ENCODE measurements at regions not wholly inside any gene's neighbourhood (a gene's known extent, or its start where the extent isn't known, plus 50 kb on each side); places are given as distances from the start of the nearest gene placed in this dataset.

DNA sequence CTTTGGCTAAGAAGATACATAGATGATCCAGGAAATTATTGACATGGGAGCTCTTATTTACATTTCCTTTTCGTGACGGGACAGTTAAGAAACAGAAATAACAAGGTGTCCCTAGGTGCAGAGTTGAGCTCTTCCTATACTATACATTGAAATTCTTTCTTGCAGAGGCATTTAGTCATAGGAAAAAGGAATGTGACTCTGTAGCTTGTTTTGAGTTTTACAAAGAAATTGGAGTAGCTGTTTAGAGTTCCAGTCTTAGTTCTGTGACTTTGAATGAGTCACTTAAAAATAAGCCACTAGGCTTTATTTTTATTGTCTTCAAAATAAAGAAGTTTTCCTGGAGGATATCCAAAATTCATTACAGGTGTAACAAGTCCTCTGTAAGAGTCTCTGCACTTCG is 723.5 kb upstream of the SGO1 start:
- TF ChIP-seq, protein P1, sequence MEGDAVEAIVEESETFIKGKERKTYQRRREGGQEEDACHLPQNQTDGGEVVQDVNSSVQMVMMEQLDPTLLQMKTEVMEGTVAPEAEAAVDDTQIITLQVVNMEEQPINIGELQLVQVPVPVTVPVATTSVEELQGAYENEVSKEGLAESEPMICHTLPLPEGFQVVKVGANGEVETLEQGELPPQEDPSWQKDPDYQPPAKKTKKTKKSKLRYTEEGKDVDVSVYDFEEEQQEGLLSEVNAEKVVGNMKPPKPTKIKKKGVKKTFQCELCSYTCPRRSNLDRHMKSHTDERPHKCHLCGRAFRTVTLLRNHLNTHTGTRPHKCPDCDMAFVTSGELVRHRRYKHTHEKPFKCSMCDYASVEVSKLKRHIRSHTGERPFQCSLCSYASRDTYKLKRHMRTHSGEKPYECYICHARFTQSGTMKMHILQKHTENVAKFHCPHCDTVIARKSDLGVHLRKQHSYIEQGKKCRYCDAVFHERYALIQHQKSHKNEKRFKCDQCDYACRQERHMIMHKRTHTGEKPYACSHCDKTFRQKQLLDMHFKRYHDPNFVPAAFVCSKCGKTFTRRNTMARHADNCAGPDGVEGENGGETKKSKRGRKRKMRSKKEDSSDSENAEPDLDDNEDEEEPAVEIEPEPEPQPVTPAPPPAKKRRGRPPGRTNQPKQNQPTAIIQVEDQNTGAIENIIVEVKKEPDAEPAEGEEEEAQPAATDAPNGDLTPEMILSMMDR (conservative IDR thresholded peaks at IDR 0.05; ENCODE audit: low read depth, low read length), result no peak
- TF ChIP-seq FOS (IDR thresholded peaks at IDR 0.05; ENCODE audit: low read depth, low read length), result no peak
